ENCODE measurements at regions not wholly inside any gene's neighbourhood (a gene's known extent, or its start where the extent isn't known, plus 50 kb on each side); places are given as distances from the start of the nearest gene placed in this dataset.

GRCh38 chr13:110812121-110812868 is 98.8 kb downstream of the ING1 start:
- no peaks in the 10 kb centered on the region for H3K4me1 ChIP-seq (ENCODE audit: insufficient read depth, low read length, poor library complexity, severe bottlenecking)
- no peak for DNase-seq (ENCODE audit: low spot score)
- intact Hi-C loops (cut with micrococcal nuclease; ENCODE audit: unreplicated experiment) = no loop called here
- no peaks in the 10 kb centered on the region for H3K27me3 ChIP-seq (replicated peaks; ENCODE audit: insufficient read depth, low read depth, low read length, poor library complexity)
- BruUV-seq (replicated peaks) = no TSS peak
- no peak overlapping the region for H3K4me3 ChIP-seq (ENCODE audit: low read depth, low read length, poor library complexity, severe bottlenecking)
- CTCF ChIA-PET = no interaction called here
- no peaks in the 10 kb centered on the region for H3K36me3 ChIP-seq (ENCODE audit: insufficient read depth, low read length, poor library complexity, severe bottlenecking)
- no peak overlapping the region for H3K27ac ChIP-seq (ENCODE audit: low read depth, low read length, poor library complexity, severe bottlenecking)
- POLR2A ChIA-PET (ENCODE audit: low non-redundant PET) = no interaction called here
- TF ChIP-seq CTCF (conservative IDR thresholded peaks at IDR 0.05; ENCODE audit: low read depth, low read length) (no peak), EZH2 (IDR thresholded peaks at IDR 0.05; ENCODE audit: borderline replicate concordance, low read depth, low read length, poor library complexity, severe bottlenecking) (no peak)
- no peaks in the 10 kb centered on the region for H3K9me3 ChIP-seq (ENCODE audit: low read depth, low read length, poor library complexity, severe bottlenecking)

DNA sequence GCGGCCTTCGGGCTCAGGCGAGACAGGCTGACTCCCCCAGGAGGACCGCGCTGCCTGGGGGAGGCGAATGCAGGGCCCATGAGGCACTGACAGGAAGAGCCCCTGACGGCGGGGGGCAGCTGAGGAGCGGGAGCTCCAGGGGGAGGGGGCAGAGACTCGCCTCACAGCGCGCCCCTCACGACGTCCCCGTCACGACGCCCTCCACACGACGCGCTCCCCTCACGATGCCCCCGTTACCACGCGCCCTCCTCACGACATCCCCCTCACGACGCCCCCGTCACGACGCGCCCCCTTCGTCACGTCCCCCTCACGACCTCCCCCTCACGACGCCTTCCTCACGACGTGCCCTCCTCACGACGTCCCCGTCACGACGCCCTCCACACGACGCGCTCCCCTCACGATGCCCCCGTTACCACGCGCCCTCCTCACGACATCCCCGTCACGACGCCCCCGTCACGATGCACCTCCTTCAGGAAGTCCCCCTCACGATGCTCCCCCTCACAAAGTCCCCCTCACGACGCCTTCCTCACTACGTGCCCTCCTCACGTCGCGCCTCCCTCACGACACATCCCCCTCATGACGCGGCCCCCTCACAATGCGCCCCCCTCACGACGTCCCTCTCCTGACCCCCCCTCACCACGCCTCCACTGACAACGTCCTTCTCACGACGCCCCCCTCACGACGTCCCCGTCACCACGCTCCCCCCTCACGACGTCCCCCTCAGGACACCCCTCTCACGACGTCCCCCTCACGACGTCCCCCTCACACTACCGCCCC is 99.6 kb downstream of the ING1 start:
- no peaks in the 10 kb centered on the region for H3K36me3 ChIP-seq (ENCODE audit: insufficient read depth, low read length, poor library complexity, severe bottlenecking)
- CTCF ChIA-PET = no interaction called here
- H3K27me3 ChIP-seq (replicated peaks; ENCODE audit: insufficient read depth, low read depth, low read length, poor library complexity) = no peaks in the 10 kb centered on the region
- no TSS peak for BruUV-seq (replicated peaks)
- DNase-seq (ENCODE audit: low spot score) = no peak
- no peaks in the 10 kb centered on the region for H3K9me3 ChIP-seq (ENCODE audit: low read depth, low read length, poor library complexity, severe bottlenecking)
- H3K27ac ChIP-seq (ENCODE audit: low read depth, low read length, poor library complexity, severe bottlenecking) = no peak overlapping the region
- intact Hi-C loops (cut with micrococcal nuclease; ENCODE audit: unreplicated experiment) = no loop called here
- H3K4me1 ChIP-seq (ENCODE audit: insufficient read depth, low read length, poor library complexity, severe bottlenecking) = no peaks in the 10 kb centered on the region
- no peak for TF ChIP-seq CTCF (conservative IDR thresholded peaks at IDR 0.05; ENCODE audit: low read depth, low read length)
- no peak for TF ChIP-seq EZH2 (IDR thresholded peaks at IDR 0.05; ENCODE audit: borderline replicate concordance, low read depth, low read length, poor library complexity, severe bottlenecking)
- POLR2A ChIA-PET (ENCODE audit: low non-redundant PET) = no interaction called here
- no peak overlapping the region for H3K4me3 ChIP-seq (ENCODE audit: low read depth, low read length, poor library complexity, severe bottlenecking)

DNA sequence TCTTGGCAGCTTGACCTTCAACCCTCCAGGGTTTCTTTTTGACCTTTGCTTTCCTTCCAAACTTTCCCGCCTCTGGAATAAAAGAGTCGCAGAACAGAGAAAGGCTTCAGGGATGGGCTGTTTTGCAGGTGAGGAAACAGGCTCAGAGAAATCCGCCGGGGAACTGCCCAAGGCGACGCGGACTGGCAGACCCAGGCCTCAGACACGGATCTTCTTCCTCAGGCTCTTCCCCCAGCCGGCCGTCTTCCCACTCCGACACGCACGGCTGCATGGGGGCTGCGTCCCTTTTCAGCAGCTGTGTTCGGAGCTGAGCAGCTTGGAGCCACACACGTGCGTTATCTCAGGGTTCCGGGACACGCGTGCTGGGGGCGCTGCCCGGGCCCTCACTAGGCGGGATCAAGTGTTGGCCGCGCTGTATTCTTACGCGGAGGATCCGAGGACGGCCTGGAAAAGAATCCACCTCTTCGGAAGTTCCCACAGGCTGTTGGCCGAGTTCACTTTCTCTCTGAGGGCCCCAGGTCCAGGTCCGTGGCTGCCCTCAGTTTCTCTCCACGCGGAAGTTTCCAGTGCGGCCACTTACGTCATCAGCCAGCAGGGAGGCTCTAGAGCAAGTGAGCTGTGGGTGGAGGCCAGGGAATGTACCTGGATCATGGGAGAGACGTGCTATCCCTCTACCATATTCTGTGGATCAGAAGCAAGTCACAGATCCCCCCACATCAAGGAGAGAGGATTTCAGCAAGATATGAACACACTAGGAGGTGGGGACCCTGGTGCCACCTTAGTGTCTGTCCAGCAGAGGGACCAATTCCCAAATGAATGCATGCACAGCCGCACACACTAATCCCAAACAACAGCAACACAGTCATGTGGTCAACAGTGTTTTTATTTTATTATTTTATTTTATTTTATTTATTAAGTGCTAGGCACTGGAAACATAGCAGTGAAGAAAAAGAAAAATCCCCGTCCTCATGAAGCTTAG is 100.4 kb downstream of the ING1 start:
- DNase-seq (ENCODE audit: low spot score) = no peak
- Histone ChIP-seq H3K4me1 (ENCODE audit: insufficient read depth, low read length, poor library complexity, severe bottlenecking) (no peaks in the 10 kb centered on the region), H3K9me3 (ENCODE audit: low read depth, low read length, poor library complexity, severe bottlenecking) (no peaks in the 10 kb centered on the region), H3K4me3 (ENCODE audit: low read depth, low read length, poor library complexity, severe bottlenecking) (no peak overlapping the region), H3K27ac (ENCODE audit: low read depth, low read length, poor library complexity, severe bottlenecking) (no peak overlapping the region), H3K27me3 (replicated peaks; ENCODE audit: insufficient read depth, low read depth, low read length, poor library complexity) (no peaks in the 10 kb centered on the region), H3K36me3 (ENCODE audit: insufficient read depth, low read length, poor library complexity, severe bottlenecking) (no peaks in the 10 kb centered on the region)
- ChIA-PET CTCF (no interaction called here), POLR2A (ENCODE audit: low non-redundant PET) (no interaction called here)
- intact Hi-C loops (cut with micrococcal nuclease; ENCODE audit: unreplicated experiment) = no loop called here
- BruUV-seq (replicated peaks) = no TSS peak
- TF ChIP-seq EZH2 (IDR thresholded peaks at IDR 0.05; ENCODE audit: borderline replicate concordance, low read depth, low read length, poor library complexity, severe bottlenecking) = no peak
- TF ChIP-seq CTCF (conservative IDR thresholded peaks at IDR 0.05; ENCODE audit: low read depth, low read length) = peak; percentile 17; the same call in 1 of the 2 replicates
